Activated CD8-positive, alpha-beta memory T cell treated with anti-CD3 and anti-CD28 coated beads, Interleukin-2, amount 50 U/mL, for 24 hours (primary cell): ENCODE measurements at regions not wholly inside any gene's neighbourhood (a gene's known extent, or its start where the extent isn't known, plus 50 kb on each side); places are given as distances from the start of the nearest gene placed in this dataset.

ENCODE experiments used
- DNase-seq: peaks from one replicate; pipeline ENCODE4 v3.0.0-alpha.2; 2020; ENCODE audit errors: extremely low read depth

DNA sequence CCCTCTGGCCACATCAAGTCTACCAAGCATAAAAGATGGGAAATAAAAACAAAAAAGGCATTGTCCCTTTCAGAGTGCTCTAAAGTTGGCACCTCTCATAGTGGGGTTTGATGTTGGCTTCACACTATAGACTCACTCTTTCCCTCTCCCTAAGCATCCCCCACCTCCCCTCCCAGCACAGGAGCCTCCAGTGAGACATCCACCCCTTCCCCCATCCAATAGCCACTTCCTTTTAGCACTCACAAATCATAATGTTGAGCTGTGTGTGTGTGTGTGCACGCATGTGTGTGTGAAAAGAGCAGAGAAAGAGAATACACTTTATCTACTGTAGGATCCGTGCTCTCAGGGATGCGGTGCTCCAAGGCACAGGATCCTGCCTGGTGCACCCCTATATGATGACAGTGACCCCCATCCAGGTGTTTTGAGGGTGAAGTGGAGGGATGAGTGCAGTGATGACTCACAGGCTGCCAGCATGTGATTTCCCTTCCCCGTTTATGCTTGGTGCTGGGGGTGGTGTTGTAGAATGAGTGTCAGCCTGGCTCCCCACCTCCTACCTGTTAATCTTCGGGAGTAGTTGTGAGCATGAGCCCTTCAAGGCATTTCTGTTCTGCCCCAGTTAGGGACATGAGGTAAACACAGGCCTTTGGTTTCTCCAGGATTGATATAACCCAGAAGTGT lies 235.2 kb upstream of the B3GAT1 start:
- DNase-seq, result no peak

DNA sequence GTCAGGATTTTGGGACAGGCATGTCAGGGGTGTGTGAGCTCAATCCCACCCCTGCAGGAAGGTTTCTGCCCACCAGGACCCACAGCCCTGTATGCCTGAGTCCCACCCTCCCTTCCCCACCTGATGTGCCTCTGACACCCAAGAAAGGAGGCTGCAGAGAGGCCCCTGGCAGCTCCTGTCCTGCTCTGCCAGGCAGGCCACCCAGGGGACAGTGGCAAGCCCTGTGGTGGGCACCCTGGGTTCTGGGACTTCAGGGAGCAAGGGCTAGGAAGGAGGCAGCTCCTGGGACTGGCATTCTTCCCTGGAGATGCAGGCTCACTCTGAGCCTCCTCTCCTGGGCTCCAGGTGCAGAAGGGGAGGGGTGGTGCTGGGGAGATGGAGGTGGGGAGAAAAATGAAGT lies 234.5 kb upstream of the B3GAT1 start:
- no peak for DNase-seq

- no peak for DNase-seq
These were observed 233.5 kb upstream of the B3GAT1 start for GRCh38 chr11:134645576-134645975.

- no peak for DNase-seq
These were observed 232.7 kb upstream of the B3GAT1 start for GRCh38 chr11:134644476-134645456.

GRCh38 chr11:134643115-134644012 lies 231.3 kb upstream of the B3GAT1 start:
- no peak for DNase-seq

- no peak for DNase-seq
These were observed 230.2 kb upstream of the B3GAT1 start for GRCh38 chr11:134642206-134642605.

- DNase-seq, result no peak
These were observed 229.2 kb upstream of the B3GAT1 start for GRCh38 chr11:134640971-134641968.

- DNase-seq, result no peak
These were observed 228.5 kb upstream of the B3GAT1 start for GRCh38 chr11:134640536-134640935.

- no peak for DNase-seq
These were observed 227.7 kb upstream of the B3GAT1 start for GRCh38 chr11:134639586-134640330.

GRCh38 chr11:134638796-134639430 lies 226.9 kb upstream of the B3GAT1 start:
- DNase-seq, result no peak

GRCh38 chr11:134637091-134638015 lies 225.3 kb upstream of the B3GAT1 start:
- no peak for DNase-seq

DNA sequence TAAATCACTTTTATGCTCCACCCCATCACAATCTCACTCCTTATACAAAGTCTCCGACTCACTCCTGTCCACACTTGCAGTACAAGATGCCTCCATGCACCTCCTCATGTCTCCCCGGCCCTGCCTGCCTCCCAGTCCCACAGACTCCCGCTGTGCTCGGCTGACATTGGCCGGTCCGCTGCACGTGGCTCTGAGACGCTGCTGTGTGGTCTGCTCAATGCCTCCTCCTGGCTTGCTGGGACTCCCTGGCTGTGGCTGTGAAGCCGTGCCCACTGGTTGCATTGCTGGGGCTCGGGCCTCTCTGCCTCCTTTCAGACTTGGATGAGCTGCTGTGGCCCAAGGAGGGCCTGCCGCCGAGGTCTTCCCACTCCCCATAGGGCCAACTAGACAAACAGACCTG lies 224.0 kb upstream of the B3GAT1 start:
- DNase-seq, result no peak

GRCh38 chr11:134634897-134635831 lies 223.1 kb upstream of the B3GAT1 start:
- DNase-seq, result no peak

- no peak for DNase-seq
These were observed 221.2 kb upstream of the B3GAT1 start for GRCh38 chr11:134633276-134633675.

- DNase-seq, result no peak
These were observed 220.5 kb upstream of the B3GAT1 start for GRCh38 chr11:134632347-134633119.

- DNase-seq, result no peak
These were observed 218.8 kb upstream of the B3GAT1 start for GRCh38 chr11:134630861-134631260.
